ENCODE measurements at regions not wholly inside any gene's neighbourhood (a gene's known extent, or its start where the extent isn't known, plus 50 kb on each side); places are given as distances from the start of the nearest gene placed in this dataset.
"Not testable (repeated sequence)": the region's sequence is repeated elsewhere in the genome, so short reads cannot be mapped to it uniquely, and the experiment has no call there.

GRCh38 chr2:4039896-4040295 is 336.5 kb downstream of the DCDC2C start:
- intact Hi-C loops (cut with micrococcal nuclease) = no loop called here

- intact Hi-C loops (cut with micrococcal nuclease) = no loop called here
Observed at GRCh38 chr2:4047961-4048891, 344.9 kb downstream of the DCDC2C start.

DNA sequence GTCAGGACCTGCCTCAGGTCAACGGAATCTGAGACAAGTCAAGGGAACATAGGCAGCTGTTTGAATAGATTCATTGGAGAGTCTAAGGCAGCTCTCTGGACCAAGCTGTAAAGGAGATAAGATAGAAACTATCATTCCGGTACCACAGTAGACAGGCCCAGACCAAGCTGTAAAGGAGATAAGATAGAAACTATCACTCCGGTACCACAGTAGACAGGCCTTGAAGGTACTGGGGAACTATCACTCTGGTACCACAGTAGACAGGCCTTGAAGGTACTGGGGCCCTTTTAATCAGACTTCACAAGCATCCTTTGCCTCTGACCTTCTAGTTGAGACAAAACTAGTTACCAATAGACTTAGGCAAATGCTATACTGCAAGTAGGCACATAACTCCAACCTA is 346.1 kb downstream of the DCDC2C start:
- intact Hi-C loops (cut with micrococcal nuclease) = no loop called here

- intact Hi-C loops (cut with micrococcal nuclease) = loop anchor here (1.0 kb wide), 1 partner anchor 95 kb away; no protein-coding TSS in a partner anchor
Observed at GRCh38 chr2:4053769-4054493, 350.6 kb downstream of the DCDC2C start.

GRCh38 chr2:4066217-4066616 is 362.8 kb downstream of the DCDC2C start:
- intact Hi-C loops (cut with micrococcal nuclease) = no loop called here

GRCh38 chr2:4073026-4073569 is 369.7 kb downstream of the DCDC2C start:
- intact Hi-C loops (cut with micrococcal nuclease) = no loop called here

DNA sequence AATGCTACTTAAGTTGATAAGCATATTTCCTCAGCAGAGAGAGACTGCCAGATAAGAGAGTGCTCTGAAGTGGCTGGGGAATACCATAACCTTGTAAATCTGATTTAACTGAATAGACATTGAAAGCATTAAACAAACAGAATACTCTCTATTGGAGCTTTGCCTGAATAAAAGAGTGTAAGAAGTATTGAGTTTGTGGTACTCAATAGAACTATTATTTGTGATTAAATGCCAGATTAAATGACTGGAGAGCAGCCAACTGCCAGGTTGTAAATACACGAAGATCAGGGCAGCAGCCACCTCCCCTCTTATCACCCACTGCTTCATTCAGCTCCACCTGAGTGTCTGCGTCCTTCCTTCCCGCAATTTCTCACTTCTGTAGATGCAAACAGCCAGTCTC is 373.6 kb downstream of the DCDC2C start:
- intact Hi-C loops (cut with micrococcal nuclease) = no loop called here

DNA sequence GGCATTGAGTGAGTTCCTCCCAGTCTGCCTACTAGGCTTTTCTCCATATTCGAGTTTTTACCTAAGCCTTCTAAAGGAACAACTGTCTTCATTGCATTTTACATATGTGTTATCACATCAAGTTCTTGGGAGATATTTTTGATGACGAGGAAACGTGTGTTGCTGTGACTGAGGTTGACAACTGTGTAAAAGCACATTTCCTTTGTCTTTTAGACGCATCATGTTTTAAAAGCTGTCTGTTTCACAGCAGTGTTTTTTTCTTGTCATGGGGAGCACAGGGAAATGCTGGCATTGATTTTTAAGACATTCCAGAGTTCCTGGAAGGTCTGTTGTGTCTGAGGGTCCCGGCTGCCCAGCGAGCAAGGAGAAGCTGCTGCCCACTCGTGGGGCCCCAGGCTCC is 381.8 kb downstream of the DCDC2C start:
- intact Hi-C loops (cut with micrococcal nuclease) = no loop called here

DNA sequence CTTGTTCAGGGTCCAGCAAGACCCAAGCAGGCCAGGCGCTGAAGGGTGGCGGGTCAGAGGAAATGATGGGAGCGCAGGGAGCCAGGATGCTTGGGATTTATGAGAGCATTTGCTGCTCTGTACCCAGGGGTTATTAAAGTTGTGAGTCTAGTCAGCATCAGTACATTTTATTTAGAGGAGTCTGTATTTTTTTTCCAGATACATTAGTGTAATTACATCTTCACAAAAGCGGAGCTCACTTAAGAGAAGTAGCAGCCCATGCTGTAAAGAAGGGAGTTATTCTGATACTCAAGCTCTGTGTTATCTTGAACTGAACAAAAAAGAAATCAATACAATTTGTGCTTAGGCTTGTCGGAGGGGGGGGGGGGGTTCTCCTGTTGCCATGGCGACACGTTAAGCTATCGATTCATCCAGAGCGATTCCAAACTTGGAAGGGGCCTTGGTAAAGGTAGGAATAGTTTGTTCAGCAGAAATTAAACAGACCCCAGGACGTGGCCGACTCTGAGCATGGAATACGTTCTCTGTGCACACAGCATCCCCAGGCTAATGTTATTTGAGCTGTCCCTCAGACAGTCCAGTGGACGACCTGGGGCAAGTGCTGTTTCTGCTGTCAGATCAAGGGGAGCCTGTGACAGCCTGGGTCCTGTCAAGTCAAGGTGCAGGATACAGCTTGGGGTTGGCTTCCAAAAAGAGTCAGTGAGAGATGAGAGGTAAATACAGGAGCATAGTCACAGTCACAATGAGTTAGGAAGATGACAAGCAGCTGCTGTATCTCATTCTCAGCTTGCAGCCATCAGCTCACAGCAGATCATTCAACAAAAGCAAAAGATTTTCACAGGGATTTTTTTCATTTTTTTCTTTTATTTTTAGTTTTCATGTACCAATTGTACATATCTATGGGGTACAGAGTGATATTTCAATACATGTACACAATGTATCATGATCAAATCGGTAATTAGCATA is 387.6 kb downstream of the DCDC2C start:
- intact Hi-C loops (cut with micrococcal nuclease) = no loop called here

GRCh38 chr2:4091869-4092268 is 388.5 kb downstream of the DCDC2C start:
- intact Hi-C loops (cut with micrococcal nuclease) = no loop called here

- intact Hi-C loops (cut with micrococcal nuclease) = no loop called here
Observed at GRCh38 chr2:4094743-4095142, 391.4 kb downstream of the DCDC2C start.

DNA sequence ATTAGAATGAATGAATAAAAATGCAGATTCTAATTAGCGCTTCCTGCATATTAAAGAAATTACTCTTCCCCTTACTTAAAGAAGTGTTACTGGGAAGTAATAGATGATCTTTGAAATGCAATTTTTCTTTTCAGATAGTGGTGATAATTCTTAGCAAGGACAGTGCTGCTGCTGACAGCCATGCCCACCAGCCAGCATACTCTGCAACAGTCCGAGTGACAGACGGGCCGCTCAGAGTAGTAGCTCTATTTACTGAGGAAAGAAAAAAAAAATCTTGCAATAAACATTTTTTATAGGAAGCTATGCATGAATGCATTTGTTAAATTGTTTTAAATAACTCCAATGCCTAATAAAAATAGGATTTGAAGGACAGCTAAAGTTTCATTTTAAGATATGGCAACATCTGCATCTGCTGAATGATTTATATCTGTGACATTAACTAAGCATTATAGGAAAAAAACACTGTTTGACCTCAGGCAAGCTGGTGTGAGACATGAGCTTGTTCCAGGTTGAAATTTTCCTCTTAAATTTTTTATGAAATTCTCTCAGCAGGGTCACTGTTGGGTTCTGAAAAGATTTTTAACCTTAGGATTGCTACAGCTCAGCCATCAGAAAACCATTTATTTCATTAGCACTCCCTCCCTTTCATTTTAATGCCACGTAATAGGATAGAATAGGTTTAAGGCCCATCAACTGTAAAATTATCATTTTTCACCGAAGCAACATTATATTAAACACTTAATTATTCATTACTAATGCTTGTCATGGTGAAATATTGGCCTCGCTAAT is 393.8 kb downstream of the DCDC2C start:
- intact Hi-C loops (cut with micrococcal nuclease) = no loop called here

GRCh38 chr2:4098137-4098536 is 394.8 kb downstream of the DCDC2C start:
- intact Hi-C loops (cut with micrococcal nuclease) = no loop called here

GRCh38 chr2:4101936-4102335 is 398.6 kb downstream of the DCDC2C start:
- intact Hi-C loops (cut with micrococcal nuclease) = no loop called here

- intact Hi-C loops (cut with micrococcal nuclease) = no loop called here
Observed at GRCh38 chr2:4107179-4107578, 403.8 kb downstream of the DCDC2C start.

GRCh38 chr2:4110273-4110672 is 406.9 kb downstream of the DCDC2C start:
- intact Hi-C loops (cut with micrococcal nuclease) = no loop called here

GRCh38 chr2:4115435-4115834 is 412.1 kb downstream of the DCDC2C start:
- intact Hi-C loops (cut with micrococcal nuclease) = not testable (repeated sequence)

GRCh38 chr2:4122726-4123125 is 419.4 kb downstream of the DCDC2C start:
- intact Hi-C loops (cut with micrococcal nuclease) = no loop called here

DNA sequence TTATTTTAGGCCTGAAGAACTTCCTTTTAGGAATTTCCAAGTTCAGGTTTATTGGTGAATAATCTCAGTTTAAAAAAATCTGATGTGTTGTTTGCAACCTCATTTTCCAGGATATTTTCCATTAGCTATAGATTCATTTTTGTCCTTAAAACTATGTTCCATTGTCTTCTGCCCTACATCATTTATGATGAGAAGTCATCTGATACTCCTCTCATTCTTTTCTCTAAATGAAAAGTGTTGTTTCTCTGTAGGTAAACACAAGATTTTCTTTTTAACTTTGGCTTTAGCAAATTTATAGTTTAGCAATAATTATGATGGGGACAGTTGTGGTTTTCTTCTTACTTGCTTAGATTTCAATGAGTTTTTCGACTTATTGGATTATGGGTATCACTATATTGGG is 427.3 kb downstream of the DCDC2C start:
- intact Hi-C loops (cut with micrococcal nuclease) = no loop called here
